ENCODE measurements at regions not wholly inside any gene's neighbourhood (a gene's known extent, or its start where the extent isn't known, plus 50 kb on each side); places are given as distances from the start of the nearest gene placed in this dataset.

- no peak for DNase-seq
- no peak overlapping the region for H3K4me3 Mint-ChIP-seq
Observed at GRCh38 chr5:29672678-29673077, 1520.8 kb upstream of the CDH6 start.

DNA sequence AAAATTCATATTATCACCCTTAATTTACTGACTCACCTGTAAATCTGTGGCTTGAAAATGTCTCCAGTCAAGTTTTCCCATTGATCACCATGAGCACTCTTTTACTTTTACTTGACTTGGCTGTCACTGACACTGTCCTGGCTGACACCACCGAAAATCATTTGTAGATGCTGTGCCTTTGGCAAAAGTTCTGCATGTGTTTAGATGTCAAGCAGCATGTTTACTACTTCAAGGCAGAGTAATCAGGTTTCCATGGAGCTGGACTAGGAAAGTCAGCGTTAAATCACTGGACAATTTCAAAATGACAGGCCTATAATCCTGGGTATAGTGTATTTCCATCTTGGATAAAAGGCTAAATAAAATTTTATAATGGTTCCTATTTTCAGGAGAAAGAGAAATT lies 1530.6 kb upstream of the CDH6 start:
- DNase-seq (no peak), ATAC-seq (no peak)
- Mint-ChIP-seq H3K36me3 (ENCODE audit: insufficient read depth) (no peaks in the 10 kb centered on the region), H3K9me3 (peaks cover 20% of the 10 kb centered on the region), H3K27me3 (ENCODE audit: low read depth) (no peaks in the 10 kb centered on the region), H3K4me3 (no peak overlapping the region), H3K4me1 (ENCODE audit: low read depth) (no peaks in the 10 kb centered on the region)

More at GRCh38 chr5:29672678-29673077, 1520.8 kb upstream of the CDH6 start:
- H3K4me1 Mint-ChIP-seq (ENCODE audit: low read depth) = no peaks in the 10 kb centered on the region
- peaks cover 26% of the 10 kb centered on the region for H3K9me3 Mint-ChIP-seq
- no peaks in the 10 kb centered on the region for H3K36me3 Mint-ChIP-seq (ENCODE audit: insufficient read depth)
- H3K27me3 Mint-ChIP-seq (ENCODE audit: low read depth) = no peaks in the 10 kb centered on the region
- no peak for ATAC-seq

- peaks cover 13% of the 10 kb centered on the region for H3K9me3 Mint-ChIP-seq
- no peaks in the 10 kb centered on the region for H3K27me3 Mint-ChIP-seq (ENCODE audit: low read depth)
Observed at GRCh38 chr5:29654954-29655353, 1538.5 kb upstream of the CDH6 start.

DNA sequence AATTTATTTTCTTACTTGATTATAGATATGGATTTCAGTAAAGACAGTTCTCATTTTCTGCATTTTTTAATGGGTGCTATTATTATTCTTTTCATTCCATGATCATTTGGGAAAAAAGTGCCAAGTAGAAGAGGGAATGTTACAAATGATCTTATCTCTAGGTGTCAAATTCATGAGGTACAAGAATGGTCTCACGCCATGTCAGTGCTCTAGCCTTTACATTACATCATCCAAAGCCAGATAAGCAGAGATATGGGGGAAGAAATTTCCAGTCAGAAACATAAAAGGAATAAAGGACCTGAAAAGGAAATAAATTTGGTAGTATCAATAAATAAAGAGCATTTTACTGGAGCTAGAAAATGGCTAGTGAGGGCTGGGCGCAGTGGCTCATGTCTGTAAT lies 1544.2 kb upstream of the CDH6 start:
- Mint-ChIP-seq H3K4me3 (no peak overlapping the region), H3K36me3 (ENCODE audit: insufficient read depth) (no peaks in the 10 kb centered on the region), H3K4me1 (ENCODE audit: low read depth) (no peaks in the 10 kb centered on the region), H3K27me3 (ENCODE audit: low read depth) (no peaks in the 10 kb centered on the region), H3K9me3 (peaks cover 21% of the 10 kb centered on the region)
- ATAC-seq (no peak), DNase-seq (no peak)

More at GRCh38 chr5:29654954-29655353, 1538.5 kb upstream of the CDH6 start:
- Mint-ChIP-seq H3K36me3 (ENCODE audit: insufficient read depth) (no peaks in the 10 kb centered on the region), H3K4me3 (no peak overlapping the region), H3K4me1 (ENCODE audit: low read depth) (no peaks in the 10 kb centered on the region)
- DNase-seq (no peak), ATAC-seq (no peak)

DNA sequence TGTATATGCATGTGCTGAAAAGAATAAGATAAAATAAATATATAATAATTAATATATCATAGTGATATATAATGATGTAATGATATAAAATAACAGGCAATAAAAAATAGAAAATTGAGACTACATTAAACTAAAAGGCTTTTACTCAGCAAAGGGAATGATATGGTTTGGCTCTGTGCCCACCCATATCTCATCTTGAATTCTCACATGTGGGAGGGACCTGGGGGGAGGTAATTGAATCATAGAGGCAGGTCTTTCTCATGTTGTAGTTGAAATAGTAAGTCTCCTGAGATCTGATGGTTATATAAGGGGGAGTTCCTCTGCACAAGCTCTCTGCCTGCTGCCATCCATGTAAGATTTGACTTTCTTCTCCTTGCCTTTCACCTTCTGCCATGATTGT lies 1550.9 kb upstream of the CDH6 start:
- Mint-ChIP-seq H3K9me3 (peaks cover 28% of the 10 kb centered on the region), H3K36me3 (ENCODE audit: insufficient read depth) (no peaks in the 10 kb centered on the region), H3K27me3 (ENCODE audit: low read depth) (no peaks in the 10 kb centered on the region), H3K4me1 (ENCODE audit: low read depth) (no peaks in the 10 kb centered on the region), H3K4me3 (no peak overlapping the region)
- ATAC-seq (no peak), DNase-seq (no peak)

DNA sequence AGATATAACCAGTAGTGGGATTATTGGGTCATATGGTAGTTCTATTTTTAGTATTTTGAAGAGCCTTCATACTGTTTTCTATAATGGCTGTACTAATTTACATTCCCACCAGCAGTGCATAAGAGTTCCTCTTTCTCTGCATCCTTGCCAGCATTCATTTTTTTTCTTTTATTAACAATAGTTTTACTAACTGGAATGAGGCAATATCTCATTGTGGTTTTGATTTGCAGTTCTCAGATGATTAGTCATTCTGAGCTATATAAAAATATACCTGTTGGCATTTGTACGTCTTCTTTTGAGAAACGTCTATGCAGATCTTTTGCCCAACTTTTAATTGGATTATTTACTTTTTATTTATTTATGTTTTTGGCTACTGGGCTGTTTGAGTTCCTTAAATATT lies 1579.3 kb upstream of the CDH6 start:
- peaks cover 16% of the 10 kb centered on the region for H3K9me3 Mint-ChIP-seq
- H3K36me3 Mint-ChIP-seq (ENCODE audit: insufficient read depth) = no peaks in the 10 kb centered on the region
- no peak for ATAC-seq

DNA sequence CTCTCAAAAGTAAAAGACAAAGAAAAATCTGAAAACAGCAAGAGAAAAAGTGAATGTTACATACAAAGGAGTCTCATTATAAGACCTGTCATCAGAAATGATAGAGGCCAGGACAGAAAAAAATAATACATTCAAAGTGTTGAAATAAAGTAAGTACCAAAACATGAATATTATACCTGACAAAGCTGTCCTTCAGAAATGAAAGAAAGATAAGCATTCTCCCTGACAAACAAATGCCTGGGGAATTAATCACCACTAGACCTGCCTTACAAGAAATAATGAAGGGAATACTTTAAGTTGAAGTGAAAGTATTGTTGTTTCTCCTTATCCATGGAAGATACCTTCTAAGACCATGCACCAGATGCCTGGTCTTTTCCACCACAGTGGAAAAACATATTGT lies 1605.2 kb upstream of the CDH6 start:
- H3K4me1 Mint-ChIP-seq (ENCODE audit: low read depth) = no peaks in the 10 kb centered on the region
- peaks cover 23% of the 10 kb centered on the region for H3K9me3 Mint-ChIP-seq
- no peak for DNase-seq
- no peaks in the 10 kb centered on the region for H3K36me3 Mint-ChIP-seq (ENCODE audit: insufficient read depth)
- no peaks in the 10 kb centered on the region for H3K27me3 Mint-ChIP-seq (ENCODE audit: low read depth)
- H3K4me3 Mint-ChIP-seq = no peak overlapping the region
- no peak for ATAC-seq

More for the DNA sequence above, 1579.3 kb upstream of the CDH6 start:
- no peaks in the 10 kb centered on the region for H3K4me1 Mint-ChIP-seq (ENCODE audit: low read depth)
- no peaks in the 10 kb centered on the region for H3K27me3 Mint-ChIP-seq (ENCODE audit: low read depth)
- H3K4me3 Mint-ChIP-seq = no peak overlapping the region
- DNase-seq = no peak

- peaks cover 24% of the 10 kb centered on the region for H3K9me3 Mint-ChIP-seq
- no peaks in the 10 kb centered on the region for H3K36me3 Mint-ChIP-seq (ENCODE audit: insufficient read depth)
- no peak for ATAC-seq
- DNase-seq = no peak
- no peaks in the 10 kb centered on the region for H3K4me1 Mint-ChIP-seq (ENCODE audit: low read depth)
- no peaks in the 10 kb centered on the region for H3K27me3 Mint-ChIP-seq (ENCODE audit: low read depth)
- no peak overlapping the region for H3K4me3 Mint-ChIP-seq
Observed at GRCh38 chr5:29587832-29588231, 1605.7 kb upstream of the CDH6 start.

GRCh38 chr5:29568028-29568427 lies 1625.5 kb upstream of the CDH6 start:
- Mint-ChIP-seq H3K27me3 (ENCODE audit: low read depth) (no peaks in the 10 kb centered on the region), H3K4me1 (ENCODE audit: low read depth) (no peaks in the 10 kb centered on the region), H3K36me3 (ENCODE audit: insufficient read depth) (no peaks in the 10 kb centered on the region), H3K9me3 (peaks cover 9% of the 10 kb centered on the region), H3K4me3 (no peak overlapping the region)
- ATAC-seq (no peak), DNase-seq (no peak)

- no peaks in the 10 kb centered on the region for H3K4me1 Mint-ChIP-seq (ENCODE audit: low read depth)
- no peak overlapping the region for H3K4me3 Mint-ChIP-seq
- H3K36me3 Mint-ChIP-seq (ENCODE audit: insufficient read depth) = no peaks in the 10 kb centered on the region
- no peaks in the 10 kb centered on the region for H3K27me3 Mint-ChIP-seq (ENCODE audit: low read depth)
- ATAC-seq (no peak), DNase-seq (no peak)
- peaks cover 6% of the 10 kb centered on the region for H3K9me3 Mint-ChIP-seq
Observed at GRCh38 chr5:29561564-29561963, 1631.9 kb upstream of the CDH6 start.

GRCh38 chr5:29550523-29550922 lies 1643.0 kb upstream of the CDH6 start:
- ATAC-seq (no peak), DNase-seq (no peak)
- peaks cover 19% of the 10 kb centered on the region for H3K9me3 Mint-ChIP-seq
- no peaks in the 10 kb centered on the region for H3K4me1 Mint-ChIP-seq (ENCODE audit: low read depth)
- H3K36me3 Mint-ChIP-seq (ENCODE audit: insufficient read depth) = no peaks in the 10 kb centered on the region
- H3K4me3 Mint-ChIP-seq = no peak overlapping the region
- no peaks in the 10 kb centered on the region for H3K27me3 Mint-ChIP-seq (ENCODE audit: low read depth)

- DNase-seq (no peak), ATAC-seq (no peak)
- H3K9me3 Mint-ChIP-seq = peaks cover 9% of the 10 kb centered on the region
- no peaks in the 10 kb centered on the region for H3K27me3 Mint-ChIP-seq (ENCODE audit: low read depth)
- H3K4me3 Mint-ChIP-seq = no peak overlapping the region
- H3K36me3 Mint-ChIP-seq (ENCODE audit: insufficient read depth) = no peaks in the 10 kb centered on the region
- H3K4me1 Mint-ChIP-seq (ENCODE audit: low read depth) = no peaks in the 10 kb centered on the region
Observed at GRCh38 chr5:29548262-29548661, 1645.2 kb upstream of the CDH6 start.

DNA sequence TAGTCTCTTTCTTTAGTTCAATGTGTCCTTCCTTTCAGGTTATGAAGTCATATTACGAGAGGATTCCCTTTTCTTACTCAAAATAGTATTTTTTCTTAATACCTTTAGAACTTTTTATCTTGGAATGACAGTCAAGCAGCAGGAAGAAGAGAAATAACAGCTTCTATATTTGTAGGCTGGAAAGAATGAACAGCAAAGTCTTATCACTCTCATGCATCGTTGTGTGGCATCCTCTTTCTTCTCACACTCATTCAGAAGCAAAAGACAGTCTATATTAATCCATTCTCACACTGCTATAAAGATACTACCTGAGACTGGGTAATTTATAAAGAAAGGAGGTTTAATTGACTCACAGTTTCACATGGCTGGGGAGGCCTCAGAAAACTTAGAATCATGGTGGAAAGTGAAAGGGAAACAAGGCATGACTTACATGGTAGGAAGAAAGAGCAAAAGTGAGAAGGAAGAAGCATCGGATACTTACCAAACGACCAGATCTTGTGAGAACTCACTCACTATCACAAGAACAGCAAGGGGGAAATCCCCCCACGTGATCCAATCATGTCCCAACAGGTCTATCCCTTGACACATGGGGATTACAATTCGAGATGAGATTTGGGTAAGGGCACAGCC lies 1646.1 kb upstream of the CDH6 start:
- H3K4me3 Mint-ChIP-seq = no peak overlapping the region
- DNase-seq = no peak
- no peaks in the 10 kb centered on the region for H3K27me3 Mint-ChIP-seq (ENCODE audit: low read depth)
- no peaks in the 10 kb centered on the region for H3K4me1 Mint-ChIP-seq (ENCODE audit: low read depth)
- no peak for ATAC-seq
- H3K9me3 Mint-ChIP-seq = peaks cover 9% of the 10 kb centered on the region
- H3K36me3 Mint-ChIP-seq (ENCODE audit: insufficient read depth) = no peaks in the 10 kb centered on the region

DNA sequence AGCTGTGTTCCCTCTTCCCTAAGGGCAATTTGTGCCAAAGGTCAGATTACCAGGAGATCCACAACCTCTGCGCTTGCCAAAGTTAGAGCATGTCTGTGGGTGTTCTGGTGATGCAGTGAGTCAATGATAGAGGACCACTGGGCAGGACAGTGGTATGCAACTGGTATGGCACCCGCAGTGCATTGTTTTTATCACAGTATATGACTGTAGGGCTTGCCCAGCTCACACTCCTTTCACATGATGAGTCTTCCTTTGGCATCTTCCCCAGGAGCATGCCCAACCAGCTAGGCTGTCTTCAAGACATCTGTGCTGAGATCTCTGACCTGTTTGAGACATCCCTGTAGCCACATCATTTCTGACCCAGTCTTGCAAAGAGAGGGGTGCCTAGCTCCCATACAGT lies 1650.0 kb upstream of the CDH6 start:
- Mint-ChIP-seq H3K9me3 (peaks cover 19% of the 10 kb centered on the region), H3K4me3 (no peak overlapping the region), H3K27me3 (ENCODE audit: low read depth) (no peaks in the 10 kb centered on the region), H3K4me1 (ENCODE audit: low read depth) (no peaks in the 10 kb centered on the region), H3K36me3 (ENCODE audit: insufficient read depth) (no peaks in the 10 kb centered on the region)
- no peak for ATAC-seq
- no peak for DNase-seq

GRCh38 chr5:29524227-29524626 lies 1669.3 kb upstream of the CDH6 start:
- H3K4me1 Mint-ChIP-seq (ENCODE audit: low read depth) = no peaks in the 10 kb centered on the region
- H3K9me3 Mint-ChIP-seq = peaks cover 9% of the 10 kb centered on the region
- no peak for ATAC-seq
- H3K27me3 Mint-ChIP-seq (ENCODE audit: low read depth) = no peaks in the 10 kb centered on the region
- H3K4me3 Mint-ChIP-seq = no peak overlapping the region
- no peaks in the 10 kb centered on the region for H3K36me3 Mint-ChIP-seq (ENCODE audit: insufficient read depth)
- DNase-seq = no peak

GRCh38 chr5:29518176-29518575 lies 1675.3 kb upstream of the CDH6 start:
- Mint-ChIP-seq H3K4me3 (no peak overlapping the region), H3K27me3 (ENCODE audit: low read depth) (no peaks in the 10 kb centered on the region), H3K9me3 (peaks cover 4% of the 10 kb centered on the region), H3K4me1 (ENCODE audit: low read depth) (no peaks in the 10 kb centered on the region), H3K36me3 (ENCODE audit: insufficient read depth) (no peaks in the 10 kb centered on the region)
- ATAC-seq (no peak), DNase-seq (no peak)

Data from activated T-cell treated with anti-CD3 and anti-CD28 coated beads, Interleukin-2, amount 50 U/mL, for 4 hours (primary cell).